GM18519 (cell line): ENCODE measurements at regions not wholly inside any gene's neighbourhood (a gene's known extent, or its start where the extent isn't known, plus 50 kb on each side); places are given as distances from the start of the nearest gene placed in this dataset.
"Not testable (repeated sequence)": the region's sequence is repeated elsewhere in the genome, so short reads cannot be mapped to it uniquely, and the experiment has no call there.

ENCODE experiments used
- ATAC-seq: cut with Tn5 transposase; IDR thresholded peaks from one replicate; pipeline ENCODE4 v1.9.1; 2021; ENCODE audit warnings: mild to moderate bottlenecking, moderate library complexity; ENCODE audit not compliant: unreplicated experiment, low FRiP score

- no peak for ATAC-seq
Measured at GRCh38 chr7:34327681-34328080, 330.3 kb upstream of the NPSR1 start.

DNA sequence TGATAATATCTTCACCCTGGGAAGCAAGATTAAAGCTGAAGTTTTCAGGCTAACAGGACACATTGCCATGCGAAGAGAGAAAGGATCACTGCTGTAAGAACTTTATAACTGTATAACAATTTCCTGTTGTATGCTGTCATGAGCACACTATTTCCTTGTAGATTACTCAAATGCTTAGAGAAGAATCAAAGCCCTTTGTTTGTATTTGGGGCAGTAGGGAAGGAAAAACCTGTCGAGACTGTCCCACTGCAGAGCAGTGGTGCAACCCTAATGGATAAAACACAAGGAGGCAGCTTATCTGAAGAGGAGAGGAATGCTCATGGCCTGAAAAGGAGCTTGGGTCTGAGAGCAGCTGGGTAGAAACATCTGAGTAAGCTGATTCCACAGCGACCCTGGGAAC is 327.7 kb upstream of the NPSR1 start:
- ATAC-seq = no peak

GRCh38 chr7:34331102-34331501 is 326.9 kb upstream of the NPSR1 start:
- ATAC-seq = no peak

- no peak for ATAC-seq
Measured at GRCh38 chr7:34332006-34332405, 326.0 kb upstream of the NPSR1 start.

DNA sequence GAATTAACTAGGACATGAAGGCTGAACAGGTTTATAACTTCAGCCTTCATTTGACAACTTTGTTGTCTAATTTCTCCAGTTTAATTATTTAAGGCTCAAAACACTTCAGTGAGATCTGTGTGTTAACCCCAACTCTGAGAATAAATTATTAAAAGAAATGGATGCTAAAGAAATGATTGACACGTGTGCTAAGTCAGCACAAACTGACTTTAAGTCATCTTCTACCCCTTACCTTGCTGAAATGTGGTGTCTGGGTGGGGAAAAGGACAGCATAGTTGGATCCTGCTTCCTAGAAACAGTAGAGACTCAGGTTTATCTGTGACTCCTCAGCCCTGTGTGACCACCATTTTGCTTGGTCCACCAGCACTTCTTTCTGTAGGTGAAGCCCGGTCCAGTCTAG is 324.8 kb upstream of the NPSR1 start:
- ATAC-seq = no peak

GRCh38 chr7:34333925-34334324 is 324.1 kb upstream of the NPSR1 start:
- ATAC-seq = no peak

DNA sequence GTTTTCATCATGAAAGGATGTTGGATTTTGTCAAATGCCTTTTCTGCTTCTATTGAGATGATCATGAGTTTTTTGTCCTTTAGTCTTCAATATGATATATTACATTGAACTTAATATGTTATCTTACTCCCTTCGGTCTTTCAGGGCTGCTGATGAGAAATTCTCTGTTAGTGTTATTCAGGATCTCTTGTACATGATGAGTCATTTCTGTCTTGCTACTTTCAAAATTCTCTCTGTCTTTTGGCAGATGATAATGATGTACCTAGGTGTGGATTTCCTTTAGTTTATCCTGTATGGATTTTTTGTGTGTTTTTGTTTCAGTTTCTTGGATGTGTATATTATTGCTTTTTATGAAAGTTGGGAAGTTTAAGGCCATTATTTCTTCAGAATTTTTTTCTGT is 320.9 kb upstream of the NPSR1 start:
- ATAC-seq = no peak

- ATAC-seq = no peak
Measured at GRCh38 chr7:34338961-34339526, 319.0 kb upstream of the NPSR1 start.

GRCh38 chr7:34341326-34341725 is 316.7 kb upstream of the NPSR1 start:
- no peak for ATAC-seq

DNA sequence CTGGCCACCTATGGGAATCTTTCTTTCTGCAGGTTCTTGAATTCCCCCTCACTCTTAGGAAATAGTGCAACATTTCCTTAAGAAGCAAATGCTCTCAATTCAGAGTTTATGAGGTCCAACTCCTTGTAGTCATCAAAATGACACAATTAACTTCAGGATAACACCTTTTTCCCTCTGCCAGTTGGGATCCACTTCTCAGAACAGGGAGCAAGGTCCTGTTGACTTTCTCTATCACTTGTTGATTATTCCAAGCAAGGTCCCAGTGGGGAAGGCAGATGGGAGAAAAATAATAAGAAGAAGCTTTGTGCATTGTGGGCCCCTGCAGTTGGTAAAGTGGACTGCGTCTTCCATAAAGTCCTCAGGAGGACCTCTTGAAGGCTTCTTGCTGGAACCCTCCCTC is 315.6 kb upstream of the NPSR1 start:
- no peak for ATAC-seq

- no peak for ATAC-seq
Measured at GRCh38 chr7:34343667-34344066, 314.4 kb upstream of the NPSR1 start.

GRCh38 chr7:34354011-34354410 is 304.0 kb upstream of the NPSR1 start:
- no peak for ATAC-seq

- ATAC-seq = no peak
Measured at GRCh38 chr7:34354899-34355298, 303.1 kb upstream of the NPSR1 start.

DNA sequence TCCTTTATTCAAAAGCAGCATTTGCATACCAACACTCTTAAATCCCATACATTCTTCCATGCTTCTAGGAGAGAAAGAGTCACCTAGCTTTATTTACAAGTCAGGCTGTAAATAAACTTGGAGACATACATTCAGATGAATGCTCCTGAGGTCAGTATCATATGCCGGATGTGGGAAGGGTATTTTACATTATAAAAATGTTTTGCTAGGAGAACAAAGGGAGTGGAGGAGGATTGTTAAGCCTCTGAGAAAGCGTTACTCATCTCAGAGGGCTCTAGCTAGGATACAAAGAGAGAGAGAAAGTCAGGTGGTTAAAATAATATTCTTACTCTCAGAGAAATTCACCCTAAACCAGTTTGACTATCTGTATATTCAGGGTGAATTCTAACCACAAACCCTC is 300.9 kb upstream of the NPSR1 start:
- no peak for ATAC-seq

GRCh38 chr7:34357946-34358345 is 300.1 kb upstream of the NPSR1 start:
- ATAC-seq = no peak

- not testable (repeated sequence) for ATAC-seq
Measured at GRCh38 chr7:34358578-34358977, 299.4 kb upstream of the NPSR1 start.

DNA sequence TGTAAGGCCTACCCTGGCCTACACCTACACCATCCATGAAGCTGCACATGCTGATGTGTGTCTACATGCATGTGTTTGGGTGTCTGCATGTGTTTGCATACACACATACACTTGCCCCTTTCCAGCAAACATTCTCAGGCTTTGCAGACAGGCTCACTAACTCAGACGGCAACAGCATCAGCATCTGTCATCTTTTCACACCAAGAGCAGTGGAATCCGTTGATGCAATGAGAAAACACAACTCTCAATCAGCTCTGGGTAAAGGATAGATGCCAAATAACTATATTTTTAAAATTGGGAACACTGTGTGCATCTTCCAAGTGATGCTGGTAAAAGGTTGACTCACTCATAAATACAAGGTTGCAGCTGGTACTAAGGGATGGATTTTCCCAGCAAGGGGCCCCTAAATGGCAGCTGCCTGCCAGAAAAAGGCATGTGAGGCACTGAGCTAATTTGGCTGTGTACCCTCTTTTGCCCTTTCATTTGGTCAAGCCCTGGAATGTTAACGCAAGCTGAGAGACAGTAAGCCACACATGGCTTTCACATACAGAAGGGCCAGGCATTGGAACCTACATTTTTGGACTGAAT is 296.3 kb upstream of the NPSR1 start:
- ATAC-seq = no peak

GRCh38 chr7:34362621-34363020 is 295.4 kb upstream of the NPSR1 start:
- no peak for ATAC-seq

GRCh38 chr7:34364130-34364529 is 293.9 kb upstream of the NPSR1 start:
- no peak for ATAC-seq

GRCh38 chr7:34365011-34365410 is 293.0 kb upstream of the NPSR1 start:
- ATAC-seq = no peak

DNA sequence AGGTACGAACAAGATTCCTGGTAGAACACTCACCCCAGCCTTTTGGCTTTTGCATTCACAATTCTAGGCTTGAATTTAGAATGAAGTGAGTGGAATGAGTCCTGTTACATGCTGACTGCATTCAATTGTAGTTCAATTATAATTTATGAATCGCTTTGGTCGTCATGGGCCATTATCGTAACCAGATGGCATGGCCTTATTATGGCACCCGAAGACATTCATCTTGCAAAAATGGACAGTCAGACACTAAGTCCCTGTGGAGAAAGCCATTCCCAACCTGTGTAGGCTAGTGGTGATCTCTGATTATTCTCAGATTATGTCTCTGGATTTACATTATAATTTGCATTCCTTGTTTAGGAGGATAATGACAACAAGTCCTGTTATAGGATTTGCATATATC is 292.4 kb upstream of the NPSR1 start:
- no peak for ATAC-seq

- no peak for ATAC-seq
Measured at GRCh38 chr7:34371922-34372321, 286.1 kb upstream of the NPSR1 start.

- no peak for ATAC-seq
Measured at GRCh38 chr7:34373940-34374339, 284.1 kb upstream of the NPSR1 start.
